SK-N-SH (cell line): ENCODE measurements at regions not wholly inside any gene's neighbourhood (a gene's known extent, or its start where the extent isn't known, plus 50 kb on each side); places are given as distances from the start of the nearest gene placed in this dataset.
"Not testable (repeated sequence)": the region's sequence is repeated elsewhere in the genome, so short reads cannot be mapped to it uniquely, and the experiment has no call there.

ENCODE experiments used
- CTCF ChIA-PET: fragments of 300-600, 350-600 bp; formaldehyde crosslinking; extraction: SDS; loops from one replicate; lab custom pipeline; 2021; lab: Yijun Ruan, JAX
- POLR2A ChIA-PET: fragments of 350-600 bp; sonication (Branson Sonifier 250); formaldehyde crosslinking; extraction: SDS; loops from one replicate; lab custom pipeline; 2020; ENCODE audit warnings: antibody characterized with exemption, inconsistent platforms; lab: Yijun Ruan, JAX
- DNase-seq: peaks from one replicate; pipeline ENCODE4 v3.0.0; 2012
- H2AFZ ChIP-seq: fragments of 200-600 bp; sonication (generic); 2 replicates; pipeline ENCODE4 v1.8.1; 2016; ENCODE audit warnings: antibody characterized with exemption, mild to moderate bottlenecking, low read depth
- H3F3A ChIP-seq: fragments of 200-600 bp; sonication (generic); replicated peaks from 2 replicates; pipeline ENCODE3; 2016; ENCODE audit warnings: antibody characterized with exemption, mild to moderate bottlenecking; ENCODE audit not compliant: insufficient read depth
- H3K27ac ChIP-seq, 2 experiments: fragments of 200-500 bp in 1 of 2; fragments of 200-600 bp in 1 of 2; sonication (Bioruptor generic) in 1 of 2; sonication (generic), shearing (Covaris generic) in 1 of 2; 2 replicates each; pipeline versions ENCODE4 v1.5.1 to v1.6.1; 2014 to 2016; ENCODE audit warnings: low read depth in 2 of 2, inconsistent platforms in 1 of 2, low read length in 1 of 2, mild to moderate bottlenecking in 1 of 2, mixed read lengths in 1 of 2
- H3K27me3 ChIP-seq: fragments of 200-600 bp; sonication (generic), shearing (Covaris generic); 2 replicates; pipeline ENCODE4 v1.6.1; 2016; ENCODE audit warnings: mixed run types; ENCODE audit not compliant: insufficient read depth
- H3K36me3 ChIP-seq, 2 experiments: fragments of 200-500 bp in 1 of 2; fragments of 200-600 bp in 1 of 2; sonication (Bioruptor generic) in 1 of 2; sonication (generic) in 1 of 2; replicated peaks in 1 of 2; 2 replicates each; pipeline versions ENCODE3 to v1.5.1; 2014 to 2016; ENCODE audit warnings: low read length in 1 of 2, mild to moderate bottlenecking in 1 of 2; ENCODE audit not compliant: insufficient read depth in 2 of 2, control insufficient read depth in 1 of 2
- H3K4me1 ChIP-seq, 2 experiments: fragments of 200-500 bp in 1 of 2; fragments of 200-600 bp in 1 of 2; sonication (Bioruptor generic) in 1 of 2; sonication (generic), shearing (Covaris generic) in 1 of 2; 2 replicates each; pipeline versions ENCODE4 v1.5.1 to v1.6.1; 2014 to 2016; ENCODE audit warnings: low read depth in 1 of 2, low read length in 1 of 2, mixed run types in 1 of 2; ENCODE audit not compliant: insufficient read depth in 2 of 2, control insufficient read depth in 1 of 2
- H3K4me2 ChIP-seq: fragments of 200-600 bp; sonication (generic), shearing (Covaris generic); 2 replicates; pipeline ENCODE4 v1.6.1; 2017; ENCODE audit warnings: mixed run types
- H3K4me3 ChIP-seq, 2 experiments: fragments of 200-500 bp in 1 of 2; fragments of 200-600 bp in 1 of 2; sonication (Bioruptor generic) in 1 of 2; sonication (generic), shearing (Covaris generic) in 1 of 2; 2 replicates each; pipeline versions ENCODE4 v1.5.1 to v1.8.1; 2014 to 2016; ENCODE audit warnings: low read depth in 2 of 2, inconsistent platforms in 1 of 2, low read length in 1 of 2, mild to moderate bottlenecking in 1 of 2, mixed read lengths in 1 of 2, moderate library complexity in 1 of 2
- H3K79me2 ChIP-seq: fragments of 200-600 bp; sonication (generic); 2 replicates; pipeline ENCODE4 v1.8.1; 2017; ENCODE audit warnings: mild to moderate bottlenecking; ENCODE audit not compliant: insufficient read depth
- H3K9ac ChIP-seq: fragments of 200-600 bp; sonication (generic); 2 replicates; pipeline ENCODE4 v1.6.1; 2017; ENCODE audit warnings: mixed run types
- H3K9me2 ChIP-seq: fragments of 200-600 bp; sonication (generic); 2 replicates; pipeline ENCODE4 v1.6.1; 2017; ENCODE audit warnings: mixed run types
- H3K9me3 ChIP-seq: fragments of 200-600 bp; sonication (generic); 2 replicates; pipeline ENCODE4 v1.6.1; 2017; ENCODE audit warnings: mixed run types, mild to moderate bottlenecking, moderate library complexity
- H4K20me1 ChIP-seq: fragments of 200-600 bp; sonication (generic); 2 replicates; pipeline ENCODE4 v1.6.1; 2017; ENCODE audit warnings: mild to moderate bottlenecking, mixed run types; ENCODE audit not compliant: insufficient read depth
- CTCF ChIP-seq: fragments of 200-600 bp; sonication (generic); IDR thresholded peaks from 2 replicates; pipeline ENCODE4 v1.6.1; 2017; ENCODE audit warnings: antibody characterized with exemption, mild to moderate bottlenecking, moderate library complexity
- ELF1 ChIP-seq: IDR thresholded peaks from 2 replicates; pipeline ENCODE4 v1.4.0; 2012
- EP300 ChIP-seq, 2 experiments: IDR thresholded peaks; 2 replicates each; pipeline versions ENCODE4 v1.4.0 to v1.6.1; 2012; ENCODE audit warnings: borderline replicate concordance in 1 of 2, low read depth in 1 of 2, low read length in 1 of 2
- EZH2phosphoT487 ChIP-seq: fragments of 200-600 bp; sonication (generic); IDR thresholded peaks from 2 replicates; pipeline ENCODE4 v1.6.1; 2017; ENCODE audit warnings: low read depth, mixed run types, mild to moderate bottlenecking, antibody characterized with exemption, moderate library complexity, borderline replicate concordance
- FOSL2 ChIP-seq: IDR thresholded peaks from 2 replicates; pipeline ENCODE4 v1.4.0; 2012; ENCODE audit warnings: low read depth, mild to moderate bottlenecking, moderate library complexity, borderline replicate concordance
- FOXJ3 ChIP-seq: sonication (generic); formaldehyde crosslinking; IDR thresholded peaks from 2 replicates; pipeline ENCODE4 v1.5.1; 2020; ENCODE audit warnings: mild to moderate bottlenecking, missing genetic modification reagents
- GABPA ChIP-seq: IDR thresholded peaks from 2 replicates; pipeline ENCODE4 v1.4.0; 2012; ENCODE audit warnings: low read depth, mild to moderate bottlenecking
- GATA2 ChIP-seq: sonication (generic); formaldehyde crosslinking; IDR thresholded peaks from 2 replicates; pipeline ENCODE4 v1.5.0; 2020; ENCODE audit warnings: mild to moderate bottlenecking, missing genetic modification reagents
- JUND ChIP-seq: IDR thresholded peaks from 2 replicates; pipeline ENCODE4 v1.4.0; 2012
- MAX ChIP-seq: IDR thresholded peaks from 2 replicates; pipeline ENCODE4 v1.4.0; 2012; ENCODE audit warnings: low read depth
- MEF2A ChIP-seq: IDR thresholded peaks from 2 replicates; pipeline ENCODE4 v1.4.0; 2012; ENCODE audit warnings: low read depth, borderline replicate concordance
- MXI1 ChIP-seq: IDR thresholded peaks from 2 replicates; pipeline ENCODE4 v1.6.1; 2012; ENCODE audit warnings: mild to moderate bottlenecking, low read depth, low read length, improper control_type of control experiment
- NRF1 ChIP-seq: IDR thresholded peaks from 2 replicates; pipeline ENCODE4 v1.6.1; 2012; ENCODE audit warnings: low read depth, mild to moderate bottlenecking, low read length
- POLR2AphosphoS5 ChIP-seq: IDR thresholded peaks from 2 replicates; pipeline ENCODE4 v1.6.1; 2012; ENCODE audit warnings: low read depth, low read length
- RAD21 ChIP-seq: IDR thresholded peaks from 2 replicates; pipeline ENCODE4 v1.6.1; 2012; ENCODE audit warnings: mild to moderate bottlenecking, low read length
- TCF12 ChIP-seq: IDR thresholded peaks from 2 replicates; pipeline ENCODE4 v1.4.0; 2012
- USF1 ChIP-seq: IDR thresholded peaks from 2 replicates; pipeline ENCODE4 v1.4.0; 2012; ENCODE audit warnings: low read depth, borderline replicate concordance
- WGBS: methylation state at CpG from one replicate; pipeline ENCODE4 v1.1.6; 2017; ENCODE audit warnings: low lambda C conversion rate; 5-methylcytosine and 5-hydroxymethylcytosine counted together
- TF ChIP-seq, protein P1 (sequence below): IDR thresholded peaks from 2 replicates; pipeline ENCODE4; 2012

DNA sequence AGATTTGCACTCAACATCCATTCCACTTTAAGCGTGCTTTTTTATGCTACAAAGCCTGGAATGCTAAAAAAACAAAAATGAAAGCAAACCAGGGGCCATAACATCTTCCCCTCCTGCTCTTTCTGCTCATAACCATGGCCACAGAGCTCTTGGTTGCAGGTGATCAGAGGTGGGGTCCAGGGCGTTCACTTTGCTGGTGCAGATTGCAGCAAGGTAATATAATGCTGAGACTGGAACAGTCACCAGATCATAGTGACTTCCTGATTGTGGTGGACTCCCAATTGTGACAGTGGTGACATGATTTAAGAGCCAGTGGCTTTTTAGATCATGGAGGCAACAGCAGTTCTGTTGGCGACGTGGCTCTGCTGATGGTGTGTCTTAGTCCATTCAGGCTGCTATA is 115.0 kb upstream of the CPM start:
- Histone ChIP-seq H3K9ac (no peak overlapping the region), H3F3A (no peaks in the 10 kb centered on the region), H3K27ac (no peak overlapping the region), H3K9me2 (no peaks in the 10 kb centered on the region), H3K4me2 (no peak overlapping the region), H2AFZ (no peak overlapping the region), H4K20me1 (no peaks in the 10 kb centered on the region), H3K79me2 (no peaks in the 10 kb centered on the region), H3K27me3 (no peaks in the 10 kb centered on the region), H3K9me3 (no peaks in the 10 kb centered on the region), H3K36me3 (no peaks in the 10 kb centered on the region)
- 71% methylated on average over 4 of the region's 4 CpGs for WGBS
- ChIA-PET POLR2A (no interaction called here), CTCF (no interaction called here)
- no peak for TF ChIP-seq FOSL2
- TF ChIP-seq ELF1: no peak
- TF ChIP-seq, all 33 proteins: peak for 0
- H3K4me1 ChIP-seq: no peaks in the 10 kb centered on the region; a peak in 1 of 4 replicates
- DNase-seq: no peak
- no peak overlapping the region for H3K4me3 ChIP-seq

DNA sequence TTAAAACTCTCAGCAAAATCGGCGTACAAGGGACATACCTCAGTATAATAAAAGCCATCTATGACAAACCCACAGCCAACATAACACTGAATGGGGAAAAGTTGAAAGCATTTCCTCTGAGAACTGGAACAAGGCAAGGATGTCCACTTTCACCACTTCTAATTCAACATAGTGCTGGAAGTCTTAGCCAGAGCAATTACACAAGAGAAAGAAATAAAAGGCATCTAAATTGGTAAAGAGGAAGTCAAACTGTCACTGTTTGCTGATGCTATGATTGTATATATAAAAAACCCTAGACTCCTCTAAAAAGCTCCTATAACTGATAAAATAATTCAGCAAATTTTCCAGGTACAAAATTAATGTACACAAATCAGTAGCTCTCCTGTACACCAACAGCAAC is 116.9 kb upstream of the CPM start:
- DNase-seq, H3K4me2 ChIP-seq, H3K9me2 ChIP-seq, H3K79me2 ChIP-seq, H3K9ac ChIP-seq, H3K9me3 ChIP-seq, H3K27me3 ChIP-seq, H3K4me3 ChIP-seq, H4K20me1 ChIP-seq, H2AFZ ChIP-seq, H3K27ac ChIP-seq, H3K36me3 ChIP-seq, H3F3A ChIP-seq, CTCF ChIA-PET, H3K4me1 ChIP-seq, POLR2A ChIA-PET: not testable (repeated sequence)
- 66% methylated on average over 2 of the region's 2 CpGs for WGBS

DNA sequence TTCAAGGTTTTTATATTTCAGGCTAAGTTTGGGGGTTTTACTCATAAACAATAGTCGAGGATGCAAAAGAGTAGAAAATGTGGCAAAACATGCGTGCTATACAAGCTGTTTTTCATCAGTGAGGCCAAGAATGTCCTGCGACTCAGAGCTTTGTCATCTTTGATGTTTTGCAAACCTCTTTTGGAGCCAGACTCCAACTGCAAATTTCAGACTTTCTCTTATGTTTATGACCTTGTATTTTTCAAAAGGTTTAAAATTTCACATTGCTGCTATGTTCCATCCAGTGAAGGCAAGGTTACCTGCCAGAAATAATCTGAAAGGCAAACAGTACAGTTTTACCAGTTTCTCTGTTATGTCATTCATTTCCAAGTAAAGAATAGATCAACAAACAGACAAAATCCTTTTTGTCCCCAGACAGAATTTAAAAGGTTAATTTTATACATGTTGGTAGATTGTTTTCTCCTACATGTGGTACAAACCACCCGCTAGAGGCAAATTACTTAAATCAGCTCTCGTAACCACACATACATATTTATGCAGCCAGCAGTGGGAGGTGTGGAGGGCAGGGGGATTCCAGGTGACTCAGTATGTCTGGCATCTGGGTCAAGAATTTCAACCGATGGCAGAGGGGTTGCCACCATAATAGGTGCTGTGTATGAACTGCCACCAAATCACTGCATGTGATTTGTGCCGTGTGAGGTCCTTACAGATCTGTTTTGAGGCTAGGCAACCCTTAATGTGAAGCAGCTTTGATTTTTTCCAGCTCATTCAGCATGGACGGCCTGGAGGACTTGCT is 119.8 kb upstream of the CPM start:
- no peaks in the 10 kb centered on the region for H3K9me2 ChIP-seq
- peak overlapping the region; percentile 24; the same call in 1 of the 2 replicates for H2AFZ ChIP-seq
- POLR2A ChIA-PET: interaction anchor here (0.6 kb wide), 1 partner anchor 71 kb away, joined by 3 read pairs; no protein-coding TSS in a partner anchor
- CTCF ChIA-PET: interaction anchor here (1.0 to 1.5 kb wide), 4 partner anchors 17 to 102 kb away, joined by 3 to 4 read pairs (median 4); no protein-coding TSS in a partner anchor
- H3K4me1 ChIP-seq: peaks cover 0 to 13% of the 10 kb centered on the region in 2 experiments; a peak in 2 of 4 replicates
- H3K9me3 ChIP-seq: no peaks in the 10 kb centered on the region
- DNase-seq: no peak
- H3K9ac ChIP-seq: peak overlapping the region; percentile 48; the same call in 1 of the 2 replicates
- peak overlapping the region; percentile 42 for H3K4me2 ChIP-seq
- 2% methylated on average over 8 of the region's 8 CpGs for WGBS
- peak overlapping the region; percentile 79 to 91 for H3K27ac ChIP-seq
- H3K27me3 ChIP-seq: no peaks in the 10 kb centered on the region
- no peaks in the 10 kb centered on the region for H3K36me3 ChIP-seq
- no peak overlapping the region for H3K4me3 ChIP-seq
- H3K79me2 ChIP-seq: no peaks in the 10 kb centered on the region
- H4K20me1 ChIP-seq: no peaks in the 10 kb centered on the region
- H3F3A ChIP-seq: no peaks in the 10 kb centered on the region
- peak in 1 of 2 experiments; percentile 65; a peak in 2 of 4 replicates for TF ChIP-seq EP300 (IDR thresholded peaks at IDR 0.05; ENCODE audit: borderline replicate concordance in 1 of 2, low read depth in 1 of 2, low read length in 1 of 2)
- no peak for TF ChIP-seq USF1
- no peak for TF ChIP-seq GABPA
- no peak for TF ChIP-seq NRF1
- peak; percentile 83 for TF ChIP-seq JUND
- no peak for TF ChIP-seq EZH2phosphoT487
- 0 out of 2 replicates have a peak, but pooled peaks have one; percentile 51 for TF ChIP-seq MAX
- 0 out of 2 replicates have a peak, but pooled peaks have one; percentile 26 for TF ChIP-seq MEF2A
- TF ChIP-seq MXI1: no peak
- TF ChIP-seq CTCF: peak; percentile 30; the same call in 1 of the 2 replicates
- peak; percentile 15; the same call in 1 of the 2 replicates for TF ChIP-seq POLR2AphosphoS5
- TF ChIP-seq TCF12: peak; percentile 91
- no peak for TF ChIP-seq GATA2
- TF ChIP-seq RAD21: no peak
- TF ChIP-seq FOXJ3: no peak
- TF ChIP-seq FOSL2: peak; percentile 82
- TF ChIP-seq, protein P1, sequence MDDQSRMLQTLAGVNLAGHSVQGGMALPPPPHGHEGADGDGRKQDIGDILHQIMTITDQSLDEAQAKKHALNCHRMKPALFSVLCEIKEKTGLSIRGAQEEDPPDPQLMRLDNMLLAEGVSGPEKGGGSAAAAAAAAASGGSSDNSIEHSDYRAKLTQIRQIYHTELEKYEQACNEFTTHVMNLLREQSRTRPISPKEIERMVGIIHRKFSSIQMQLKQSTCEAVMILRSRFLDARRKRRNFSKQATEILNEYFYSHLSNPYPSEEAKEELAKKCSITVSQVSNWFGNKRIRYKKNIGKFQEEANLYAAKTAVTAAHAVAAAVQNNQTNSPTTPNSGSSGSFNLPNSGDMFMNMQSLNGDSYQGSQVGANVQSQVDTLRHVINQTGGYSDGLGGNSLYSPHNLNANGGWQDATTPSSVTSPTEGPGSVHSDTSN: peak; percentile 82
